ENCODE measurements at regions not wholly inside any gene's neighbourhood (a gene's known extent, or its start where the extent isn't known, plus 50 kb on each side); places are given as distances from the start of the nearest gene placed in this dataset.
"Not testable (repeated sequence)": the region's sequence is repeated elsewhere in the genome, so short reads cannot be mapped to it uniquely, and the experiment has no call there.

GRCh38 chr4:77496457-77496856, 109.2 kb upstream of the CXCL13 start:
- DNase-seq, result no peak
- H3K9me3 ChIP-seq (replicated peaks; ENCODE audit: control insufficient read depth, low read depth, low read length), result no peaks in the 10 kb centered on the region
- H3K4me1 ChIP-seq (ENCODE audit: control insufficient read depth, insufficient read depth, low read length), result no peaks in the 10 kb centered on the region
- H3K36me3 ChIP-seq (ENCODE audit: control insufficient read depth, insufficient read depth, low read length), result no peaks in the 10 kb centered on the region
- no peak overlapping the region for H3K4me3 ChIP-seq (ENCODE audit: low read length)
- no peaks in the 10 kb centered on the region for H3K27me3 ChIP-seq (ENCODE audit: control insufficient read depth, insufficient read depth, low read length)
- H3K27ac ChIP-seq (ENCODE audit: low read length), result no peak overlapping the region

- 63% methylated on average over 2 of the region's 3 CpGs for WGBS (ENCODE audit: insufficient coverage)
- H3K27me3 ChIP-seq (ENCODE audit: control insufficient read depth, insufficient read depth, low read length), result no peaks in the 10 kb centered on the region
- no peaks in the 10 kb centered on the region for H3K36me3 ChIP-seq (ENCODE audit: control insufficient read depth, insufficient read depth, low read length)
- no peak overlapping the region for H3K27ac ChIP-seq (ENCODE audit: low read length)
- peaks cover 2% of the 10 kb centered on the region for H3K4me1 ChIP-seq (ENCODE audit: control insufficient read depth, insufficient read depth, low read length)
- no peak overlapping the region for H3K4me3 ChIP-seq (ENCODE audit: low read length)
- no peaks in the 10 kb centered on the region for H3K9me3 ChIP-seq (replicated peaks; ENCODE audit: control insufficient read depth, low read depth, low read length)
- no peak for DNase-seq
These were observed 104.8 kb upstream of the CXCL13 start for GRCh38 chr4:77500801-77501200.

- H3K4me1 ChIP-seq (ENCODE audit: control insufficient read depth, insufficient read depth, low read length), result peaks cover 2% of the 10 kb centered on the region
- H3K4me3 ChIP-seq (ENCODE audit: low read length), result no peak overlapping the region
- H3K27me3 ChIP-seq (ENCODE audit: control insufficient read depth, insufficient read depth, low read length), result no peaks in the 10 kb centered on the region
- no peaks in the 10 kb centered on the region for H3K36me3 ChIP-seq (ENCODE audit: control insufficient read depth, insufficient read depth, low read length)
- no peak for DNase-seq
- H3K9me3 ChIP-seq (replicated peaks; ENCODE audit: control insufficient read depth, low read depth, low read length), result no peaks in the 10 kb centered on the region
- no peak overlapping the region for H3K27ac ChIP-seq (ENCODE audit: low read length)
These were observed 104.4 kb upstream of the CXCL13 start for GRCh38 chr4:77501240-77501639.

GRCh38 chr4:77501851-77502250, 103.8 kb upstream of the CXCL13 start:
- Histone ChIP-seq H3K4me1 (ENCODE audit: control insufficient read depth, insufficient read depth, low read length) (peaks cover 2% of the 10 kb centered on the region), H3K4me3 (ENCODE audit: low read length) (no peak overlapping the region), H3K27ac (ENCODE audit: low read length) (no peak overlapping the region), H3K9me3 (replicated peaks; ENCODE audit: control insufficient read depth, low read depth, low read length) (no peaks in the 10 kb centered on the region), H3K27me3 (ENCODE audit: control insufficient read depth, insufficient read depth, low read length) (no peaks in the 10 kb centered on the region), H3K36me3 (ENCODE audit: control insufficient read depth, insufficient read depth, low read length) (no peaks in the 10 kb centered on the region)
- 75% methylated on average over 1 of the region's 2 CpGs for WGBS (ENCODE audit: insufficient coverage)
- DNase-seq, result no peak

- no peaks in the 10 kb centered on the region for H3K9me3 ChIP-seq (replicated peaks; ENCODE audit: control insufficient read depth, low read depth, low read length)
- H3K27me3 ChIP-seq (ENCODE audit: control insufficient read depth, insufficient read depth, low read length), result no peaks in the 10 kb centered on the region
- H3K27ac ChIP-seq (ENCODE audit: low read length), result no peak overlapping the region
- no peak overlapping the region for H3K4me3 ChIP-seq (ENCODE audit: low read length)
- DNase-seq, result no peak
- no CpG with 5 or more reads among the region's 2 CpGs for WGBS (ENCODE audit: insufficient coverage)
- peaks cover 2% of the 10 kb centered on the region for H3K4me1 ChIP-seq (ENCODE audit: control insufficient read depth, insufficient read depth, low read length)
- H3K36me3 ChIP-seq (ENCODE audit: control insufficient read depth, insufficient read depth, low read length), result no peaks in the 10 kb centered on the region
These were observed 101.2 kb upstream of the CXCL13 start for GRCh38 chr4:77504407-77504806.

- Histone ChIP-seq H3K4me1 (ENCODE audit: control insufficient read depth, insufficient read depth, low read length) (peaks cover 5% of the 10 kb centered on the region), H3K27me3 (ENCODE audit: control insufficient read depth, insufficient read depth, low read length) (no peaks in the 10 kb centered on the region), H3K36me3 (ENCODE audit: control insufficient read depth, insufficient read depth, low read length) (no peaks in the 10 kb centered on the region), H3K9me3 (replicated peaks; ENCODE audit: control insufficient read depth, low read depth, low read length) (no peaks in the 10 kb centered on the region), H3K4me3 (ENCODE audit: low read length) (no peak overlapping the region), H3K27ac (ENCODE audit: low read length) (no peak overlapping the region)
- no peak for DNase-seq
- WGBS (ENCODE audit: insufficient coverage), result 35% methylated on average over 3 of the region's 4 CpGs
These were observed 100.2 kb upstream of the CXCL13 start for GRCh38 chr4:77505275-77505957.

- peaks cover 5% of the 10 kb centered on the region for H3K4me1 ChIP-seq (ENCODE audit: control insufficient read depth, insufficient read depth, low read length)
- no peak overlapping the region for H3K27ac ChIP-seq (ENCODE audit: low read length)
- H3K27me3 ChIP-seq (ENCODE audit: control insufficient read depth, insufficient read depth, low read length), result no peaks in the 10 kb centered on the region
- H3K4me3 ChIP-seq (ENCODE audit: low read length), result no peak overlapping the region
- no peak for DNase-seq
- WGBS (ENCODE audit: insufficient coverage), result no CpG with 5 or more reads among the region's 2 CpGs
- no peaks in the 10 kb centered on the region for H3K36me3 ChIP-seq (ENCODE audit: control insufficient read depth, insufficient read depth, low read length)
- no peaks in the 10 kb centered on the region for H3K9me3 ChIP-seq (replicated peaks; ENCODE audit: control insufficient read depth, low read depth, low read length)
These were observed 99.7 kb upstream of the CXCL13 start for GRCh38 chr4:77505958-77506319.

GRCh38 chr4:77510367-77510766, 95.3 kb upstream of the CXCL13 start:
- no peaks in the 10 kb centered on the region for H3K36me3 ChIP-seq (ENCODE audit: control insufficient read depth, insufficient read depth, low read length)
- no peak overlapping the region for H3K4me3 ChIP-seq (ENCODE audit: low read length)
- 34% methylated on average over 5 of the region's 6 CpGs for WGBS (ENCODE audit: insufficient coverage)
- no peaks in the 10 kb centered on the region for H3K27me3 ChIP-seq (ENCODE audit: control insufficient read depth, insufficient read depth, low read length)
- peaks cover 4% of the 10 kb centered on the region for H3K4me1 ChIP-seq (ENCODE audit: control insufficient read depth, insufficient read depth, low read length)
- peak; percentile 40 for DNase-seq
- no peaks in the 10 kb centered on the region for H3K9me3 ChIP-seq (replicated peaks; ENCODE audit: control insufficient read depth, low read depth, low read length)
- peak overlapping the region; percentile 61 for H3K27ac ChIP-seq (ENCODE audit: low read length)

- no peaks in the 10 kb centered on the region for H3K4me1 ChIP-seq (ENCODE audit: control insufficient read depth, insufficient read depth, low read length)
- H3K9me3 ChIP-seq (replicated peaks; ENCODE audit: control insufficient read depth, low read depth, low read length), result no peaks in the 10 kb centered on the region
- no peak for DNase-seq
- H3K4me3 ChIP-seq (ENCODE audit: low read length), result no peak overlapping the region
- no CpG with 5 or more reads among the region's 1 CpG for WGBS (ENCODE audit: insufficient coverage)
- H3K36me3 ChIP-seq (ENCODE audit: control insufficient read depth, insufficient read depth, low read length), result no peaks in the 10 kb centered on the region
- H3K27me3 ChIP-seq (ENCODE audit: control insufficient read depth, insufficient read depth, low read length), result no peaks in the 10 kb centered on the region
- H3K27ac ChIP-seq (ENCODE audit: low read length), result no peak overlapping the region
These were observed 80.1 kb upstream of the CXCL13 start for GRCh38 chr4:77525538-77525937.

- not testable (repeated sequence) for H3K4me1 ChIP-seq (ENCODE audit: control insufficient read depth, insufficient read depth, low read length); H3K9me3 ChIP-seq (replicated peaks; ENCODE audit: control insufficient read depth, low read depth, low read length); DNase-seq; H3K4me3 ChIP-seq (ENCODE audit: low read length); H3K36me3 ChIP-seq (ENCODE audit: control insufficient read depth, insufficient read depth, low read length); H3K27ac ChIP-seq (ENCODE audit: low read length); H3K27me3 ChIP-seq (ENCODE audit: control insufficient read depth, insufficient read depth, low read length)
- no CpG with 5 or more reads among the region's 3 CpGs for WGBS (ENCODE audit: insufficient coverage)
These were observed 77.7 kb upstream of the CXCL13 start for GRCh38 chr4:77527900-77528299.

- Histone ChIP-seq H3K27me3 (ENCODE audit: control insufficient read depth, insufficient read depth, low read length) (no peaks in the 10 kb centered on the region), H3K9me3 (replicated peaks; ENCODE audit: control insufficient read depth, low read depth, low read length) (peaks cover 5% of the 10 kb centered on the region), H3K36me3 (ENCODE audit: control insufficient read depth, insufficient read depth, low read length) (no peaks in the 10 kb centered on the region), H3K4me3 (ENCODE audit: low read length) (no peak overlapping the region), H3K27ac (ENCODE audit: low read length) (no peak overlapping the region), H3K4me1 (ENCODE audit: control insufficient read depth, insufficient read depth, low read length) (no peaks in the 10 kb centered on the region)
- no peak for DNase-seq
These were observed 67.5 kb upstream of the CXCL13 start for GRCh38 chr4:77538144-77538543.

Measured in muscle of leg (tissue), 3 donors.